ENCODE measurements at regions not wholly inside any gene's neighbourhood (a gene's known extent, or its start where the extent isn't known, plus 50 kb on each side); places are given as distances from the start of the nearest gene placed in this dataset.
A peak's percentile ranks its signal among the peaks of the same experiment; 100 is the strongest.

GRCh38 chr11:11082646-11083045, 224.8 kb upstream of the ZBED5 start:
- no peaks in the 10 kb centered on the region for H3K36me3 ChIP-seq
- intact Hi-C loops (cut with DNase I): loop anchor here (5.0 kb wide), 1 partner anchor 45 kb away; no protein-coding TSS in a partner anchor

GRCh38 chr11:11081776-11082175, 223.9 kb upstream of the ZBED5 start:
- no peak overlapping the region for H3K4me3 ChIP-seq

More at GRCh38 chr11:11082646-11083045, 224.8 kb upstream of the ZBED5 start:
- Histone ChIP-seq H3K27me3 (no peaks in the 10 kb centered on the region), H3K27ac (replicated peaks in 1 of 4) (peak overlapping the region in 3 of 4 donors; percentile 34 to 57 (median 57)), H3K4me1 (peaks cover 6 to 35% (median 25%) of the 10 kb centered on the region in 4 donors), H3K4me3 (no peak overlapping the region), H3K9me3 (no peaks in the 10 kb centered on the region)
- DNase-seq (ENCODE audit: extremely low spot score): no peak
- TF ChIP-seq POLR2A (IDR thresholded peaks at IDR 0.05; ENCODE audit: low read depth): no peak
- TF ChIP-seq EP300 (IDR thresholded peaks at IDR 0.05): no peak
- no peak for TF ChIP-seq CTCF (IDR thresholded peaks at IDR 0.05)

GRCh38 chr11:11081288-11081687, 223.4 kb upstream of the ZBED5 start:
- peak overlapping the region in 2 of 4 donors; percentile 29 to 57 for H3K27ac ChIP-seq (replicated peaks in 1 of 4)
- intact Hi-C loops (cut with DNase I): loop anchor here (5.0 kb wide), 1 partner anchor 44 kb away; no protein-coding TSS in a partner anchor
- no peaks in the 10 kb centered on the region for H3K36me3 ChIP-seq
- DNase-seq (ENCODE audit: extremely low spot score): no peak
- H3K4me3 ChIP-seq: no peak overlapping the region
- WGBS: 75% methylated on average over 4 of the region's 4 CpGs
- TF ChIP-seq EP300 (IDR thresholded peaks at IDR 0.05): no peak
- TF ChIP-seq POLR2A (IDR thresholded peaks at IDR 0.05; ENCODE audit: low read depth): no peak
- TF ChIP-seq CTCF (IDR thresholded peaks at IDR 0.05): no peak
- TF ChIP-seq POLR2AphosphoS5 (IDR thresholded peaks at IDR 0.05): no peak
- H3K27me3 ChIP-seq: no peaks in the 10 kb centered on the region
- H3K9me3 ChIP-seq: no peaks in the 10 kb centered on the region
- peaks cover 6 to 35% (median 25%) of the 10 kb centered on the region in 4 donors for H3K4me1 ChIP-seq

More at GRCh38 chr11:11081776-11082175, 223.9 kb upstream of the ZBED5 start:
- Histone ChIP-seq H3K27me3 (no peaks in the 10 kb centered on the region), H3K4me1 (peaks cover 6 to 35% (median 25%) of the 10 kb centered on the region in 4 donors), H3K36me3 (no peaks in the 10 kb centered on the region), H3K9me3 (no peaks in the 10 kb centered on the region), H3K27ac (replicated peaks in 1 of 4) (peak overlapping the region; percentile 29 to 57 (median 46))
- intact Hi-C loops (cut with DNase I): loop anchor here (5.0 kb wide), 1 partner anchor 44 kb away; no protein-coding TSS in a partner anchor
- DNase-seq (ENCODE audit: extremely low spot score): no peak
- 36% methylated on average over 3 of the region's 4 CpGs for WGBS
- no peak for TF ChIP-seq POLR2AphosphoS5 (IDR thresholded peaks at IDR 0.05)
- TF ChIP-seq CTCF (IDR thresholded peaks at IDR 0.05): no peak
- no peak for TF ChIP-seq POLR2A (IDR thresholded peaks at IDR 0.05; ENCODE audit: low read depth)

- WGBS: 79% methylated on average over 4 of the region's 4 CpGs
- peak in 2 of 3 experiments; percentile 8 to 13 for TF ChIP-seq CTCF (IDR thresholded peaks at IDR 0.05)
- TF ChIP-seq EP300 (IDR thresholded peaks at IDR 0.05): no peak
- H3K4me1 ChIP-seq: peaks cover 6 to 51% (median 25%) of the 10 kb centered on the region in 4 donors
- DNase-seq (ENCODE audit: extremely low spot score): no peak
- no peaks in the 10 kb centered on the region for H3K27me3 ChIP-seq
- intact Hi-C loops (cut with DNase I): no loop called here
- no peak overlapping the region for H3K4me3 ChIP-seq
- no peaks in the 10 kb centered on the region for H3K36me3 ChIP-seq
- no peaks in the 10 kb centered on the region for H3K9me3 ChIP-seq
- no peak overlapping the region for H3K27ac ChIP-seq (replicated peaks in 1 of 4)
These were observed 220.7 kb upstream of the ZBED5 start for GRCh38 chr11:11078344-11079086.

All from esophagus muscularis mucosa (tissue), 4 donors.